BJ (cell line): ENCODE measurements at regions not wholly inside any gene's neighbourhood (a gene's known extent, or its start where the extent isn't known, plus 50 kb on each side); places are given as distances from the start of the nearest gene placed in this dataset.

Source experiments
- CTCF ChIA-PET: fragments of 350-600 bp; formaldehyde crosslinking; extraction: SDS; loops from one replicate; lab custom pipeline; 2021; ENCODE audit warnings: antibody characterized with exemption, inconsistent platforms; lab: Yijun Ruan, JAX
- POLR2A ChIA-PET: fragments of 300-600 bp; sonication (Branson Sonifier 250); formaldehyde crosslinking; extraction: SDS; loops from one replicate; lab custom pipeline; 2021; ENCODE audit warnings: antibody characterized with exemption; lab: Charles Lee
- DNase-seq: peaks from one replicate; pipeline ENCODE4 v3.0.0-alpha.2; 2011; ENCODE audit warnings: low read depth
- H3K27me3 ChIP-seq: 2 replicates; pipeline ENCODE4 v1.6.0; 2011; ENCODE audit warnings: low read length; ENCODE audit not compliant: control insufficient read depth, insufficient read depth
- H3K36me3 ChIP-seq: 2 replicates; pipeline ENCODE4 v1.5.1; 2011; ENCODE audit warnings: low read length; ENCODE audit not compliant: control insufficient read depth, insufficient read depth
- H3K4me3 ChIP-seq: 2 replicates; pipeline ENCODE4 v1.5.1; 2011; ENCODE audit warnings: low read depth, mild to moderate bottlenecking, control low read depth, low read length
- TF ChIP-seq, protein P1 (sequence below): IDR thresholded peaks from 2 replicates; pipeline ENCODE4 v1.5.1; 2011; ENCODE audit warnings: low read depth, mild to moderate bottlenecking, control low read depth, inconsistent platforms, low read length, moderate library complexity; ENCODE audit not compliant: insufficient read depth

DNA sequence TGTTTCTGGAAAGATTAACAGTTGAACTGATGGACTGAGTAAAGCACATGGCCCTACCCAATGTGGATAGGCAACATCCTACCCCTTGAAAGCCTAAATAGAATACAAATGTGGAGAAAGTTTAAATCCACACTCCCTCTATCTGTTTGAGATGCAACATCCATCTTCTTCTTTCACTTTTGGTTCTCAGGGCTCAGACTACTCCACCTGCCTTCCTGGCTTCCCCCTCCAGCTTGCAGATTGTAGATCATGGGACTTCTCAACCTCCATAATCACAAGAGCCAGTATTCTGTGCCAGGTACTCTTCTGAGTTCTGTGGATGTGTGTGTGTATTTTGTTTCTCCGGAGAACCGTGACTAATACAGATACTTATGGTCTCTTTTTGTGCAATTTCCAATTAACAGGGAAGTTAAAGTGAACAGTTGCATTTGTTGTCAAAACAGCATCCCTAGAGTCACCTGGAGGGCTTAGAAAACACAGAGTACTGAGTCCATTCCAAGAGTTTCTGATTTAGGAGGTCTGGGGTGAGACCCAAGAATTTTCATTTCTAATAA is 590.3 kb upstream of the MIR17HG start:
- Histone ChIP-seq H3K27me3 (no peaks in the 10 kb centered on the region), H3K36me3 (no peaks in the 10 kb centered on the region), H3K4me3 (no peak overlapping the region)
- ChIA-PET CTCF (no interaction called here), POLR2A (no interaction called here)
- no peak for DNase-seq
- TF ChIP-seq, protein P1, sequence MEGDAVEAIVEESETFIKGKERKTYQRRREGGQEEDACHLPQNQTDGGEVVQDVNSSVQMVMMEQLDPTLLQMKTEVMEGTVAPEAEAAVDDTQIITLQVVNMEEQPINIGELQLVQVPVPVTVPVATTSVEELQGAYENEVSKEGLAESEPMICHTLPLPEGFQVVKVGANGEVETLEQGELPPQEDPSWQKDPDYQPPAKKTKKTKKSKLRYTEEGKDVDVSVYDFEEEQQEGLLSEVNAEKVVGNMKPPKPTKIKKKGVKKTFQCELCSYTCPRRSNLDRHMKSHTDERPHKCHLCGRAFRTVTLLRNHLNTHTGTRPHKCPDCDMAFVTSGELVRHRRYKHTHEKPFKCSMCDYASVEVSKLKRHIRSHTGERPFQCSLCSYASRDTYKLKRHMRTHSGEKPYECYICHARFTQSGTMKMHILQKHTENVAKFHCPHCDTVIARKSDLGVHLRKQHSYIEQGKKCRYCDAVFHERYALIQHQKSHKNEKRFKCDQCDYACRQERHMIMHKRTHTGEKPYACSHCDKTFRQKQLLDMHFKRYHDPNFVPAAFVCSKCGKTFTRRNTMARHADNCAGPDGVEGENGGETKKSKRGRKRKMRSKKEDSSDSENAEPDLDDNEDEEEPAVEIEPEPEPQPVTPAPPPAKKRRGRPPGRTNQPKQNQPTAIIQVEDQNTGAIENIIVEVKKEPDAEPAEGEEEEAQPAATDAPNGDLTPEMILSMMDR = no peak

DNA sequence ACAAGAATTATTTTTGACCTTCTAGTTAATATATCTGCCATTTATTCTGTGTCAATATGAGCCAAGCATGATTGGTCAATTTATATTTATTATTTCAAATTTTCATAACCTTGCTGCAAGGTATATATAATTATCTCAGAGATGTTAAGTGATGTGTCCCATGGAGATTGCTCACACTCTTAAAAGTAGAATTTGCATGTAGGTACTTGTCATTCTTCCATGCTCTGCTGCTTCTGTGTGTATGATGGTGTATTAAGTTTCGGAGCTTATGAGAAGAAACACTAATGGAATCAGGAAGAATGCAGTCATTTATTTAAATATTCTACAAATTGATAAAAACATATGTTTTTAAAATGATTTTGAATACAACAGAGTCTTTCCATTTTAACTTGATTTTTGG is 586.8 kb upstream of the MIR17HG start:
- Histone ChIP-seq H3K36me3 (no peaks in the 10 kb centered on the region), H3K27me3 (no peaks in the 10 kb centered on the region), H3K4me3 (no peak overlapping the region)
- no peak for DNase-seq
- POLR2A ChIA-PET = no interaction called here
- CTCF ChIA-PET = no interaction called here
- TF ChIP-seq, protein P1 = no peak

DNA sequence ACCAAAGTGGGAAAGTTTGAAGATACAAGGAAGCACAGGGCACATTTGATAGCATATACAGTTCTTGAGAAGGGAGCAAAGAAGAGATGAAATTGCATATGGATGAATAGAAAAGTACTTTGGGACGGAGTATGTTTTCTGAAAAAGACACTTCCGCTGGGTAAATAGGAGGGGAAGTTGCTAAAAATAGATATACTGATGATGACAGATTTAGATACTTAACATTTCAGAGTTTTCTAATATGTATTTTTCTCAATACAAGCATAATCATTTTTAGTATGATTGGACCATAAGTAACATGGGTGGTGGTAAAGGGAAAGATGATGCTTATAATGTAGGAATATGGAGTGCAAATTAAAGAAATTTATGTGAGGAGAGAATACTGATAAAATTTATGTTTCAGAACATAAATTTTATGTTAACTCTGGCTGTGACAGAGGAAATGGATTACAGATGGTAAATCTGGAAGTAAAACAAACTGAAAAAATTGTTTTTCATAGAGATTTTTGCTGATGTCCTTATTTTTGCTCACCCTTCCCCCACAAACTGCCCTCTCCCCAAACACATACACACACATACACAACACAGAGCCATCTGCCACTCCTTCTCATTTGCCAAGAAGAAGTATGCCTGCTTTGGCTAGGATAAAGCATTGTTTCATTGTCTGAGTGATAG is 583.9 kb upstream of the MIR17HG start:
- H3K27me3 ChIP-seq = no peaks in the 10 kb centered on the region
- H3K36me3 ChIP-seq = no peaks in the 10 kb centered on the region
- no peak for DNase-seq
- TF ChIP-seq, protein P1 = no peak
- H3K4me3 ChIP-seq = no peak overlapping the region
- CTCF ChIA-PET = no interaction called here
- POLR2A ChIA-PET = no interaction called here

DNA sequence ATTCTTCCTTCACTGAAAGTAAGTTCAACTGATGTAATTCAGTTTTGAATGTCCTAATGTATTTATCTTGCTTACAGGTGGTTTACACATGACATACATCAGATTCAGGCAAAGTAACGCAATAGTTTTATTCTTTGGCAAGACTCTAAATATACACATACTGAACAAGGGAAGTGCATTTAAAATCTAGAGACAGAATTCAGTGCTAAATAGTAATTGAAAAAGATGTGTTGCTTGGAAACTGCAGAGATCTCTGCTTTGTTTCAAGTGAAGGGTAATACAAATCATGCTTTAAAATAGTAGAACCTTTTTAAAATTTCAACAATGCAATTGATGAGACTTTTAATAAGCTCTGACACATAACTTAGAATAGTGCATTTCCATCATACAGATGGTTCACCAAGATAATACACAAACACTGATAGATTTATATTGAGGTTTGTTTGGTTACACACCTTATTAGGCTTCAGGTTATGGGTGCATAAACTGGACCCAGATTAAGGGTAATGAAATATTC is 581.0 kb upstream of the MIR17HG start:
- no peak for DNase-seq
- Histone ChIP-seq H3K4me3 (no peak overlapping the region), H3K36me3 (no peaks in the 10 kb centered on the region), H3K27me3 (no peaks in the 10 kb centered on the region)
- TF ChIP-seq, protein P1 = no peak
- POLR2A ChIA-PET = no interaction called here
- CTCF ChIA-PET = no interaction called here

DNA sequence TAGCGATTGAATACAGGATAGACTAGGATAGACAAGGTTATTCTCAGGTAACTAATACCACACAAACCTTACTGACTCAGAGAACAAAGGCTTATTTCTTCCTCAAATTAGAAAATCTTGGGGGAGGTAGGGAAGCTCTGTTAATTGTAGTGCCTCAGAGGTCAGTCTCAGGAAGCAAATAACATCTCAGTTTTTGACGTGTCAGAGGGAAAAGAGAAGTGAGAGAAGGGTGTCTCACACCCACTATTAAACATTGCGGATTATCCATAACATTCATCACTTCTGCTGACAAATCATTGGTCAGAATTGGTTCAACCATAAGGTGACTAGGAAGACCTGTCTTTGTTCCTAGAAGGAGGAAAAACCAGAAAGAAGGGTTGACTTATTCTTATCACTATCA is 579.4 kb upstream of the MIR17HG start:
- CTCF ChIA-PET = no interaction called here

More for the DNA sequence above, 579.4 kb upstream of the MIR17HG start:
- no peak for DNase-seq
- Histone ChIP-seq H3K4me3 (no peak overlapping the region), H3K27me3 (no peaks in the 10 kb centered on the region), H3K36me3 (no peaks in the 10 kb centered on the region)
- TF ChIP-seq, protein P1 = no peak
- POLR2A ChIA-PET = no interaction called here
